OCI-LY7 (cell line): ENCODE measurements at regions not wholly inside any gene's neighbourhood (a gene's known extent, or its start where the extent isn't known, plus 50 kb on each side); places are given as distances from the start of the nearest gene placed in this dataset.

ENCODE experiments used
- EZH2phosphoT487 ChIP-seq: fragments of 200-600 bp; sonication (generic); IDR thresholded peaks from 2 replicates; pipeline ENCODE4 v1.6.1; 2018; ENCODE audit warnings: low read depth, borderline replicate concordance, mild to moderate bottlenecking, mixed run types, antibody characterized with exemption, low read length, moderate library complexity, mixed read lengths
- TF ChIP-seq, protein P1 (sequence below): fragments of 200-600 bp; sonication (generic); conservative IDR thresholded peaks from 2 replicates; pipeline ENCODE4 v1.5.1; 2014; ENCODE audit warnings: mild to moderate bottlenecking, antibody characterized with exemption, low read length, moderate library complexity, mixed read lengths

GRCh38 chr21:28257276-28257675 is 735.4 kb downstream of the LTN1 start:
- TF ChIP-seq, protein P1, sequence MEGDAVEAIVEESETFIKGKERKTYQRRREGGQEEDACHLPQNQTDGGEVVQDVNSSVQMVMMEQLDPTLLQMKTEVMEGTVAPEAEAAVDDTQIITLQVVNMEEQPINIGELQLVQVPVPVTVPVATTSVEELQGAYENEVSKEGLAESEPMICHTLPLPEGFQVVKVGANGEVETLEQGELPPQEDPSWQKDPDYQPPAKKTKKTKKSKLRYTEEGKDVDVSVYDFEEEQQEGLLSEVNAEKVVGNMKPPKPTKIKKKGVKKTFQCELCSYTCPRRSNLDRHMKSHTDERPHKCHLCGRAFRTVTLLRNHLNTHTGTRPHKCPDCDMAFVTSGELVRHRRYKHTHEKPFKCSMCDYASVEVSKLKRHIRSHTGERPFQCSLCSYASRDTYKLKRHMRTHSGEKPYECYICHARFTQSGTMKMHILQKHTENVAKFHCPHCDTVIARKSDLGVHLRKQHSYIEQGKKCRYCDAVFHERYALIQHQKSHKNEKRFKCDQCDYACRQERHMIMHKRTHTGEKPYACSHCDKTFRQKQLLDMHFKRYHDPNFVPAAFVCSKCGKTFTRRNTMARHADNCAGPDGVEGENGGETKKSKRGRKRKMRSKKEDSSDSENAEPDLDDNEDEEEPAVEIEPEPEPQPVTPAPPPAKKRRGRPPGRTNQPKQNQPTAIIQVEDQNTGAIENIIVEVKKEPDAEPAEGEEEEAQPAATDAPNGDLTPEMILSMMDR, result no peak
- TF ChIP-seq EZH2phosphoT487, result no peak
